HepG2 (cell line): ENCODE measurements at regions not wholly inside any gene's neighbourhood (a gene's known extent, or its start where the extent isn't known, plus 50 kb on each side); places are given as distances from the start of the nearest gene placed in this dataset.

Experiments
- AHR ChIP-seq: IDR thresholded peaks from 2 replicates; pipeline ENCODE4 v1.6.1; 2018; ENCODE audit warnings: missing genetic modification reagents, missing compliant biosample characterization
- CBFB ChIP-seq: sonication (generic); formaldehyde crosslinking; IDR thresholded peaks from 2 replicates; pipeline ENCODE4 v1.4.0; 2020; ENCODE audit warnings: missing genetic modification reagents
- FIP1L1 ChIP-seq: fragments of 200-400 bp; formaldehyde crosslinking; IDR thresholded peaks from 2 replicates; pipeline ENCODE4 v1.6.1; 2018; ENCODE audit warnings: low read depth, mild to moderate bottlenecking, low read length, moderate library complexity, borderline replicate concordance; ENCODE audit not compliant: insufficient read depth
- PLRG1 ChIP-seq: fragments of 450-650 bp; conservative IDR thresholded peaks from 2 replicates; pipeline ENCODE4 v1.6.1; 2016
- POLR2A ChIP-seq, 2 experiments: IDR thresholded peaks; 2 replicates each; pipeline ENCODE4 v1.6.1; 2011; ENCODE audit warnings: low read depth in 2 of 2, low read length in 2 of 2, mild to moderate bottlenecking in 1 of 2, moderate library complexity in 1 of 2; ENCODE audit not compliant: insufficient read depth in 1 of 2
- RAD21 ChIP-seq: fragments of 450-650 bp; formaldehyde crosslinking; IDR thresholded peaks from 2 replicates; pipeline ENCODE4 v1.5.0; 2020; ENCODE audit warnings: mild to moderate bottlenecking
- SOX5 ChIP-seq: IDR thresholded peaks from 2 replicates; pipeline ENCODE4 v1.6.1; 2016; ENCODE audit warnings: borderline replicate concordance
- SYNCRIP ChIP-seq: fragments of 200-400 bp; formaldehyde crosslinking; IDR thresholded peaks from 2 replicates; pipeline ENCODE4 v1.6.1; 2018; ENCODE audit warnings: mild to moderate bottlenecking, low read depth, low read length; ENCODE audit not compliant: insufficient read depth
- ZKSCAN1 ChIP-seq: fragments of 150-350 bp; IDR thresholded peaks from 2 replicates; pipeline ENCODE4 v1.6.1; 2014; ENCODE audit warnings: low read length
- ZMYM3 ChIP-seq: sonication (generic); formaldehyde crosslinking; IDR thresholded peaks from 2 replicates; pipeline ENCODE4 v1.5.1; 2020; ENCODE audit warnings: mild to moderate bottlenecking, missing genetic modification reagents
- ZNF775 ChIP-seq: sonication (generic); formaldehyde crosslinking; IDR thresholded peaks from 2 replicates; pipeline ENCODE4 v1.4.0; 2020; ENCODE audit warnings: missing genetic modification reagents, mild to moderate bottlenecking, moderate library complexity, borderline replicate concordance
- TF ChIP-seq, protein P1 (sequence below): sonication (generic); formaldehyde crosslinking; IDR thresholded peaks from 2 replicates; pipeline ENCODE4 v1.5.0; 2020; ENCODE audit warnings: mild to moderate bottlenecking, missing genetic modification reagents, moderate library complexity
- TF ChIP-seq, protein P2 (sequence below): sonication (generic); formaldehyde crosslinking; IDR thresholded peaks from 2 replicates; pipeline ENCODE4 v1.4.0; 2020; ENCODE audit warnings: mild to moderate bottlenecking, missing genetic modification reagents
- TF ChIP-seq, protein P3 (sequence below): sonication (generic); formaldehyde crosslinking; IDR thresholded peaks from 2 replicates; pipeline ENCODE4 v1.4.0; 2020; ENCODE audit warnings: missing genetic modification reagents

DNA sequence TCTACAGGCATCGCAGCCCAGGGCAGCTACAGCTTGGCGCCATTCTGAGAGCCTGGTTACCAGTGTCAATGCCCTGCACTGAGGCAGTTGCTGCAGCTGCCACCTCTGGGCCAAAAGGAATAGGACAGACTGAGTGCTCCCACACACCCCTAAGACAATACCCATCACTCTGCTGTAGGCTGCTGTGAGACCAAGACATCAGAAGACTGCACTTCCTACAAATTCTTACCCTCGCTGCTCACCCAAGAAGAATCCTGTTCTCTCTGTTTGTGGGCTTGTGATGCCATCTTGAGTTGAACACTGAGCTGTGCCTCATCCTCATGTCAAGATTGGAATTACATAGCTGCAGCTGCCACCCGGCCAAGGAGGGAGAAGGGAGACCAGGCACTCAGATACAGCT is 1847.0 kb upstream of the PCDH10 start:
- no peak for TF ChIP-seq ZKSCAN1
- no peak for TF ChIP-seq SOX5 (CRISPR knock-in tag)
- TF ChIP-seq, protein P1, sequence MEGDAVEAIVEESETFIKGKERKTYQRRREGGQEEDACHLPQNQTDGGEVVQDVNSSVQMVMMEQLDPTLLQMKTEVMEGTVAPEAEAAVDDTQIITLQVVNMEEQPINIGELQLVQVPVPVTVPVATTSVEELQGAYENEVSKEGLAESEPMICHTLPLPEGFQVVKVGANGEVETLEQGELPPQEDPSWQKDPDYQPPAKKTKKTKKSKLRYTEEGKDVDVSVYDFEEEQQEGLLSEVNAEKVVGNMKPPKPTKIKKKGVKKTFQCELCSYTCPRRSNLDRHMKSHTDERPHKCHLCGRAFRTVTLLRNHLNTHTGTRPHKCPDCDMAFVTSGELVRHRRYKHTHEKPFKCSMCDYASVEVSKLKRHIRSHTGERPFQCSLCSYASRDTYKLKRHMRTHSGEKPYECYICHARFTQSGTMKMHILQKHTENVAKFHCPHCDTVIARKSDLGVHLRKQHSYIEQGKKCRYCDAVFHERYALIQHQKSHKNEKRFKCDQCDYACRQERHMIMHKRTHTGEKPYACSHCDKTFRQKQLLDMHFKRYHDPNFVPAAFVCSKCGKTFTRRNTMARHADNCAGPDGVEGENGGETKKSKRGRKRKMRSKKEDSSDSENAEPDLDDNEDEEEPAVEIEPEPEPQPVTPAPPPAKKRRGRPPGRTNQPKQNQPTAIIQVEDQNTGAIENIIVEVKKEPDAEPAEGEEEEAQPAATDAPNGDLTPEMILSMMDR (CRISPR knock-in tag): 0 out of 2 replicates have a peak, but pooled peaks have one; percentile 21
- no peak for TF ChIP-seq AHR (CRISPR knock-in tag)
- no peak for TF ChIP-seq FIP1L1
- TF ChIP-seq RAD21: no peak
- no peak for TF ChIP-seq PLRG1
- TF ChIP-seq POLR2A (IDR thresholded peaks at IDR 0.05; ENCODE audit: insufficient read depth in 1 of 2, low read depth in 2 of 2, low read length in 2 of 2): no peak
- TF ChIP-seq, protein P2, sequence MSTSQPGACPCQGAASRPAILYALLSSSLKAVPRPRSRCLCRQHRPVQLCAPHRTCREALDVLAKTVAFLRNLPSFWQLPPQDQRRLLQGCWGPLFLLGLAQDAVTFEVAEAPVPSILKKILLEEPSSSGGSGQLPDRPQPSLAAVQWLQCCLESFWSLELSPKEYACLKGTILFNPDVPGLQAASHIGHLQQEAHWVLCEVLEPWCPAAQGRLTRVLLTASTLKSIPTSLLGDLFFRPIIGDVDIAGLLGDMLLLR: no peak
- no peak for TF ChIP-seq CBFB
- TF ChIP-seq, protein P3, sequence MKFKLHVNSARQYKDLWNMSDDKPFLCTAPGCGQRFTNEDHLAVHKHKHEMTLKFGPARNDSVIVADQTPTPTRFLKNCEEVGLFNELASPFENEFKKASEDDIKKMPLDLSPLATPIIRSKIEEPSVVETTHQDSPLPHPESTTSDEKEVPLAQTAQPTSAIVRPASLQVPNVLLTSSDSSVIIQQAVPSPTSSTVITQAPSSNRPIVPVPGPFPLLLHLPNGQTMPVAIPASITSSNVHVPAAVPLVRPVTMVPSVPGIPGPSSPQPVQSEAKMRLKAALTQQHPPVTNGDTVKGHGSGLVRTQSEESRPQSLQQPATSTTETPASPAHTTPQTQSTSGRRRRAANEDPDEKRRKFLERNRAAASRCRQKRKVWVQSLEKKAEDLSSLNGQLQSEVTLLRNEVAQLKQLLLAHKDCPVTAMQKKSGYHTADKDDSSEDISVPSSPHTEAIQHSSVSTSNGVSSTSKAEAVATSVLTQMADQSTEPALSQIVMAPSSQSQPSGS (CRISPR knock-in tag): no peak
- TF ChIP-seq ZMYM3 (CRISPR knock-in tag): no peak
- no peak for TF ChIP-seq ZNF775
- TF ChIP-seq SYNCRIP: no peak
